Left renal cortex interstitium (tissue), 4 donors: ENCODE measurements at regions not wholly inside any gene's neighbourhood (a gene's known extent, or its start where the extent isn't known, plus 50 kb on each side); places are given as distances from the start of the nearest gene placed in this dataset.
"Not testable (repeated sequence)": the region's sequence is repeated elsewhere in the genome, so short reads cannot be mapped to it uniquely, and the experiment has no call there.

Source experiments
- DNase-seq, 4 donors: peaks; one replicate each; pipeline ENCODE4 v3.0.0-alpha.2; 2013; ENCODE audit warnings: low read depth in 4 of 4, low spot score in 2 of 4, missing footprints in 1 of 4

GRCh38 chrX:22758807-22759481, 240.8 kb upstream of the DDX53 start:
- DNase-seq = no peak

DNA sequence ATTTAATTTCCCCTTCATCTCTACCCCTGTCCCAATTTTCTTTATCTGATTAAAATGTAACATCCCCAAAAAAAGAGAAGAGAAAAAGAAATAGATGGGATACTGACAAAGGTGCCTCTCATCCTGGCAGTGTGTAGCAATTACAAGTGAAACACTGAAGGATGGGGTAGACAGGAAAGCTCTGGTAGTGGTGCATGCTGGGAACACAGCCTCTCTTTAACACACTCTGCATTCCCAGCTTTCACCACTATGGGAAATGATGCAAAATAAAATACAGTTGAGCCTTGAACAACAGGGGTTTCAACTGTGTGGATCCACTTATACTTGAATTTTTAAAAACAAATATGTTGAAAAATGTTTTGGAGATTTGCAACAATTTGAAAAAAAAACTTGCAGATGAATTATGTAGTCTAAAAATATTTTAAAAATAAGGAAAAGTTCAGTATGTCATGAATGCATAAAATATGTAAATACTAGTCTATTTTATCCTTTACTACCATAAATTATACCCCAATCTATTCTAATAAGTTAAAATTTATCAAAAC, 239.2 kb upstream of the DDX53 start:
- no peak for DNase-seq

DNA sequence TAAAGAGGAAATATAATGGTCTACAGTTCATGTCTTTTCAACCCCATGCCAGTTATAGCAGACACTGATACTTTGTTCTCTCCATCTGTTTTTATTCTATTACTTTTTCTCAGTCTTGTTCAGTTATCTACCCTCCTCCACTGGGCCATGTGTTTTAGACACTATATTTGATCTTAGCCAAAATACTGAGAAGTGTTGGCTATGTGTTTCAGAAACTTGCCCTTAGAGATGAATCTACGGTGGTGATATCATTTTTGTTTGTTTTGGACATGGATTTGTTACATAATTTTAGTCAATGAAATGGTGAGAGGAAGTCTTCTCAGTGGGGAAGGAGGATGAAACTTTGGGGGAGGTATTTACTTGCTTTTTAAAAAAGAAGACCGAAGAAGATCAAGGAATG, 211.5 kb upstream of the DDX53 start:
- no peak for DNase-seq

GRCh38 chrX:22795671-22796070, 204.1 kb upstream of the DDX53 start:
- no peak for DNase-seq

GRCh38 chrX:22800360-22800759, 199.4 kb upstream of the DDX53 start:
- no peak for DNase-seq

- no peak for DNase-seq
These were observed 199.0 kb upstream of the DDX53 start for GRCh38 chrX:22800806-22801205.

DNA sequence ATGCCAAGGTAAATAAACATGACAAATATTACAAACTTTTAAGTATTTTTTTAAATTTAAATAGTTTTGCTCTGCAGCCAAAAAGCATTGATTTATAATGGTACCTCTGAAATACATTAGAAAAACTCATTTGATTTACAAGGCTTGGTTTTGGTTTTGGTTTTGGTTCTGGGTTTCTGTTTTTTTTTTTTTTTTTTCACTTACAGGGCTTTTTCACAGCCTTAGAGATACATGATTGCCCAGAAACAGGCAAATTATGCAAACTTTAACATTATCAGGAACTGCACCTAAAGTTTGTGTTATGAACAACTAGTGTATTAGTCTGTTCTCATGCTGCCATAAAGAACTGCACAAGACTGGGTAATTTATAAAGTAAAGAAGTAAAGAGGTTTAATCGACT, 196.4 kb upstream of the DDX53 start:
- no peak for DNase-seq

GRCh38 chrX:22810876-22811275, 188.9 kb upstream of the DDX53 start:
- DNase-seq = no peak

DNA sequence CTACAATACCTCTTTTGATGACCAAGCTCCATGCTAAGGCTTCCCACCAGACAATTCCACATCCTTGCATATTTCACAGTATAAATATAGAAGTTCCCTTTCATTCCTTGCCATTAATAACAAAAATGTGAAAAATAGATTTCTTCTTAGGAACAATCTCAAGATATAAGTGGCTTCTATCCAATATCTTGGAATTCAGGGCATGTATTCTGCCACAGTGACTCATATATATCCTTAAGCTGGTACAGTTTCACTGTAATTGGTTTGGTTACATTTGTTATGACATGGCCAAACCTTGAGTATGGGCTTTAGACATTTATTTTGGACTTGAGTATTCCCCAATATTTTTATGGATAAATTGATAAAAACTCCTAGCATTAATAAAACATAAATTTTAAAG, 181.7 kb upstream of the DDX53 start:
- no peak for DNase-seq

DNA sequence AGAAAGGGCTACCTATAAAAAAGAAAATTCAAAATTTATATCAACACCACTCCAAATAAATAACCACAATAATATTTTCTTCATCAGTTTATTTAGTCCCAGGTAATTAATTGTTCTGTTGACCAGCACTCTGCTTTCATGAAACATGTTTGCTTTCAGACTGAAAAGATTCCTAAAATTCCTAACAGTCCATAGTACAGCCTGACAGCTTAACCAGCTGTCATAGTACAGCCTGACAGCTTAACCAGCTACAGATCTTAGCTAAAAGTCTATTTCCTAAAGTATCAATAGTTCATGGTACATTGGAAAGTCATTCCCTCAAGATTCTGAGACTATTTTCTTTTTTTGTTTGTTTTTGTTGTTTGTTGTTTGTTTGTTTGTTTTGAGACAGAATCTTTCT, 144.1 kb upstream of the DDX53 start:
- DNase-seq = no peak

DNA sequence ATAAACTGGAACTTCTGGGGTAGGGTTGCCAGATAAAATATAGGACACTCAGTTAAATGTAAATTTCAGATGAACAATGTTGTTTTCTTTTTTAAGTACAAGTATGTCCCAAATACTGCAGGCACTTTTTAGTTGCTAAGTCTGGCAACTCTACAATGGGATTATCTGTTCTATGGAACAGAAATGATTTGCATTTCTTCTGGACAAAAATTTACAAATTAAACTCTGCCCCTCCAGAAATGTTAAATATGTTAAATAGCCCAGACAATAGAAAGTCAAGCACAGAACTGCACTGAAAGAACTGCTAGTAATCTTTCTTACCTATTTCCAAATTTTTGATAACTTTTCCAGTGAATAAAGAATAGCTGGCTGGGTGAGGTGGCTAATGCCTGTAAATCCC, 140.1 kb upstream of the DDX53 start:
- DNase-seq = no peak

DNA sequence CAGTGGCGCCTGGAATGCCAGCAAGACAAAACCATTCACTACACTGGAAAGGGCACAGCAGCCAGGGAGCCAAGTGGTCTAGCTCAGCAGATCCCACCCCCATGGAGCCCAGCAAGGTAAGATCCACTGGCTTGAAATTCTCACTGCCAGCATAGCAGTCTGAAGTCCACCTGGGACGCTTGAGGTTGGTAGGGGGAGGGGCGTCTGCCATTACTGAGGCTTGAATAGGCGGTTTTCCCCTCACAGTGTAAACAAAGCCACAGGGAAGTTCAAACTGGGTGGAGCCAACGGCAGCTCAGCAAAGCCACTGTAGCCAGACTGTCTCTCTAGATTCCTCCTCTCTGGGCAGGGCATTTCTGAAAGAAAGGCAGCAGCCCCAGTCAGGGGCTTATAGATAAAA, 133.0 kb upstream of the DDX53 start:
- not testable (repeated sequence) for DNase-seq

DNA sequence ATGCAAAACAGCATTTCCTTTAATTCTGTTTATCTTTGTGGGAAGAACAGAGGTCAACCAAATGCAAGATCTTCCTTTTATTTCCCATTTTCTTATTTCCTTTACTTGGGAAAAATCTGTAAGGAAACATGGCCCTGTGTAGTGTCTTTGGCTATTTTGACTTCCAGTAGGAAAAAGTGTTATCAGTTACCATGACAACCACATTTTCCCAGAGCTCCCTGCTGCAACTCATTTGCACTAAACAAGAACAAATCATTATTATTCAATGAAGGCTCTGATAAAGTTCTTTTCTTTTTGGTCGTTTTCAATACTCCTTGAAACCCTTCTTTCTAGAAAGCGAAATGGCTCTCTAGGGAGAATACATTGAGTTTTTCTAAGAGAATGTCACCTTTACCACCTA, 117.2 kb upstream of the DDX53 start:
- no peak for DNase-seq

- no peak for DNase-seq
These were observed 109.9 kb upstream of the DDX53 start for GRCh38 chrX:22889819-22890218.

- no peak for DNase-seq
These were observed 87.1 kb upstream of the DDX53 start for GRCh38 chrX:22912616-22913015.

- DNase-seq = no peak
These were observed 76.8 kb upstream of the DDX53 start for GRCh38 chrX:22922961-22923360.

DNA sequence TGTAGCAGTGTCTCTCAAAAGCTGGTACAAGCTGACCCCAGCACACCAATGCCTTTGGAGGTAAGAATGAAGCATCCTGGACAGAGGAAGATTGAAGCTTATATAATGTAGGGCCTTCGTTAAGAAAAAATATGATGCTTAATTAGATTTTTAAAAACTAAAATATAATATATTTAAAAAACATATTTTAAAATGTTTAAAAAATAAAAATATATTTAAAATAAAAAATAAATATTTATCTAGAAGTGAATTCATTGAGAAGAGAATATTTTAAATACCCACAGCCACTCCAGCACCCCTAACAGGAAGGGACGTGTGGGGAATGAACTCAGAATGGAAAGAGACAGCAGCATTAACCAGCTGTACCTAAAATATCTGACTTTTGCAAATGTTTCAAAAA, 65.1 kb upstream of the DDX53 start:
- no peak for DNase-seq

DNA sequence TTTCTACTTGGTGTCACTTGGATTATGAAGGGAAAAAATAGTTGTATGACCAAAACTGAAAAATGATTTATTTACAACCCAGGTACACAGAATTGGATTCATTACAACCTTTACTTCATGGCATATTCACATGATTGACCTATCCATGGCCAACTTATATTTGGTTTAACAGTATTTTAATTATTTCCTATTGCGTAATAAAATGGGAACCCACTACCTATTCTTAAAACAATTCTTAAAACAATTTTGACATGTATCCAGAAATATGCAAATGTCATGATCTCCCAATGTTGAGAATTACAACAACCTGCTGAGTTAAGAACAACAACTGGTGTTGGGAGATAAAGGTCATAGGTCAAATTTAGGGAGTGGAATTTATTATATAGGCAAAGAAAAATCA, 54.8 kb upstream of the DDX53 start:
- DNase-seq = no peak
